HG03175 (cell line): ENCODE measurements at regions not wholly inside any gene's neighbourhood (a gene's known extent, or its start where the extent isn't known, plus 50 kb on each side); places are given as distances from the start of the nearest gene placed in this dataset.
"Not testable (repeated sequence)": the region's sequence is repeated elsewhere in the genome, so short reads cannot be mapped to it uniquely, and the experiment has no call there.

Experiments
- ATAC-seq: cut with Tn5 transposase; IDR thresholded peaks from one replicate; pipeline ENCODE4 v1.9.1; 2021; ENCODE audit warnings: mild to moderate bottlenecking, moderate library complexity; ENCODE audit not compliant: unreplicated experiment

DNA sequence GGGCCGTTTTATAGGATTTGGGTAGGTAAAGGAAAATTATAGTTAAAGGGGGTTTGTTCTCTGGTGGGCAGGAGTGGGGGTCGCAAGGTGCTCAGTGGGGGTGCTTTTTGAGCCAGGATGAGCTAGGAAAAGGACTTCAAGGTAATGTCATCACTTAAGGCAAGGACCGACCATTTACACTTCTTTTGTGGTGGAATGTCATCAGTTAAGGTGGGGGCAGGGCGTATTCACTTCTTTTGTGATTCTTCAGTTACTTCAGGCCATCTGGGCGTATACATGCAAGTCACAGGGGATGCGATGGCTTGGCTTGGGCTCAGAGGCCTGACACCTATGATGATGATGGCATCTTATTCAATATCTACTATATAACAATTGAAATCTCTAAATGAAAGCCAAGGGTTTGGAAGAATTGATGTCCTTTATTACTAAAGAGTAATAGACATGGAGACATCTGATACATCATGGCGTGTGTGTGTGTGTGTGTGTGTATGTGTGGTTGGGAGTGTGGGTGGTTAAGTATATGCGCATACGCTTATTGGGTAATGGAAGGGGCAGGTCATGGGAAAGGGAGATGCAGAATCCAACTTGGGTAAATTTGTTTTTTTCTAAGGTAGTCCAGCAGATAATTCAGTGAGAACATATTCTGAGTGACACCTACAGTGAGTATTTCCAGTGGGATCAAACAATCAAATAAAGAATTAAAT lies 236.9 kb upstream of the DUSP10 start:
- not testable (repeated sequence) for ATAC-seq

DNA sequence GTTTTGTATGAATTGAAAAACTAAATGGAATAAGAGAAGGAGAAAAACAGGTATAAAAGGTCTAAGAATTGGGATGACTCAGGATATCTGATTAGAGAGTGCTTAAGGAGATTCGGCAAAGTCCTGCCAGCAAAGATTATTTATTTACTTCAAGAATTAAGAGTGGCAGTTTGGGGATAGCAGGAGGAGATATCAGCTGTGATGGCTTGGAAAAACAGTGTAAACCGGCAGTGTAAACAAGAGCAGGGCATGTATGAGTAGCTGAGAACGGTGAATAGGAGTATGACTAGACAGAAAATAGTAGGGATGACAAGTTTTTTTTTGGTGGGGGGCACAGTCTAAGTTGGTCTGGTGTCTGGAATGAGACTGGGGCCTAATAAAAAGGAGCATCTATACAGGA lies 231.9 kb upstream of the DUSP10 start:
- ATAC-seq, result not testable (repeated sequence)

DNA sequence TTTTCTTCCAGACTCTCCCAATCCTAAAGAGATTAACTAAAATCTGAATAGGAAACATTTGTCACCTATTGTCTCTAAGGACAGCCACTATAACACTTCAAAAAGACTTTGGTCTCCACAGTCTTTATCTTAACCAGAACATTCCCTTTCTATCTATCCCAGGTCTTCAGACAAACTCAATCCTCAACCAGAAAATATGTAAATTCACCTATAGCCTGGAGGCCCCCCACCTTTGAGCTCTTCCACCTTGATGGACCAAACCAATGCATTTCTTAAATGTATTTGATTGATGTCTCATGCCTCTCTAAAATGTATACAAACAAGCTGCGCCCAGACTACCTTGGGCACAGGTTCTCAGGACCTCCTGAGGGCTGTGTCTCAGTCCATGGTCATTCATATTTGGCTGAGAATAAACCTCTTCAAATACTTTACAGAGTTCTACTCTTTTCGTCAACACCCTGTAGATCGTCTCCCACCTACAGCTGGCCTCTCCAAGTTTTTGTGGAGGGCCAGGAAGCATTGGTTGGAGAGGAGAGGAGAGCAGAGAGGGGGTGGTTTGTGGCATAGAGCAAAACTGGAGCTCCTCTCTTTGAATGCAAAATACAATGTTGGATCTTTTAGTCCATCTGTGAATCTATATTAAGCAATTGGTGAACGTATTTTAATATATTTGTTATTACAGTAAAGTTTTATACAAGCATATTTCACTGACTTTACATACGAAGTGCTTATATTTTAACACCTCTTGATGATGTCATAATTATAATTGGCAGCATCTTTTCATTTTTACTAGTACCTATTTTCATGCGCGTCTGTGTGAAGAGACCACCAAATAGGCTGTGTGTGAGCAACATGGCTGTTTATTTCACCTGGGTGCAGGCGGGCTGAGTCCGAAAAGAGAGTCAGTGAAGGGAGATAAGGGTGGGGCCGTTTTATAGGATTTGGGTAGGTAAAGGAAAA lies 230.7 kb upstream of the DUSP10 start:
- no peak for ATAC-seq

DNA sequence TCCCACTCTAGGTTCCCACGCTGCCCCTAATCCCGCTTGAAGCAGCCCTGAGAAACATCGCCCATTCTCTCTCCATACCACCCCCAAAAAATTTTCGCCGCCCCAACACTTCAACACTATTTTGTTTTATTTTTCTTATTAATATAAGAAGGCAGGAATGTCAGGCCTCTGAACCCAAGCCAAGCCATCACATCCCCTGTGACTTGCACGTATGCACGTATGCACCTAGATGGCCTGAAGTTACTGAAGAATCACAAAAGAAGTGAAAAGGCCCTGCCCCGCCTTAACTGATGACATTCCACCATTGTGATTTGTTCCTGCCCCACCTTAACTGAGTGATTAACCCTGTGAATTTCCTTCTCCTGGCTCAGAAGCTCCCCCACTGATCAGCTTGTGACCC lies 229.1 kb upstream of the DUSP10 start:
- not testable (repeated sequence) for ATAC-seq

DNA sequence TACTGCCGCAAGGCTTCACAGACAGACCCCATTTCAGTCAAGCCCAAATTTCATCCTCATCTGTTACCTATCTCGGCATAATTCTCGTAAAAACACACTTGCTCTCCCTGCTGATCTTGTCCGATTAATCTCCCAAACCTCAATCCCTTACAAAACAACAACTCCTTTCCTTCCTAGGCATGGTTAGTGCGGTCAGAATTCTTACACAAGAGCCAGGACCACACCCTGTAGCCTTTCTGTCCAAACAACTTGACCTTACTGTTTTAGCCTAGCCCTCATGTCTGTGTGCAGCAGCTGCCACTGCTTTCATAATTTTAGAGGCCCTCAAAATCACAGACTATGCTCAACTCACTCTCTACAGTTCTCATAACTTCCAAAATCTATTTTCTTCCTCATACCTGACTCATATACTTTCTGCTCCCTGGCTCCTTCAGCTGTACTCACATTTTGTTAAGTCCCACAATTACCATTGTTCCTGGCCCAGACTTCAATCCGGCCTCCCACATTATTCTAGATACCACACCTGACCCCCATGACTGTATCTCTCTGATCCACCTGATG lies 227.5 kb upstream of the DUSP10 start:
- ATAC-seq, result not testable (repeated sequence)

DNA sequence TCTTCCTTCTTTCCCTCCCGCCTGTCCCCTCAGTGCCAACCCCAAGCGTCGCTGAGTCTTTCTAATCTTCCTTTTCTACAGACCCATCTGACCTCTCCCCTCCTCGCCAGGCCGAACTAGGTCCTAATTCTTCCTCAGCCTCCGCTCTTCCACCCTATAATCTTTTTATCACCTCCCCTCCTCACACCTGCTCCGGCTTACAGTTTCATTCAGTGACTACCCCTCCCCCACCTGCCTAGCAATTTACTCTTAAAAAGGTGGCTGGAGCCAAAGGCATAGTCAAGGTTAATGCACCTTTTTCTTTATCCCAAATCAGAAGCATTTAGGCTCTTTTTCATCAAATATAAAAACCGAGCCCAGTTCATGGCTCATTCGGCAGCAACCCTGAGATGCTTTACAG lies 225.6 kb upstream of the DUSP10 start:
- not testable (repeated sequence) for ATAC-seq

DNA sequence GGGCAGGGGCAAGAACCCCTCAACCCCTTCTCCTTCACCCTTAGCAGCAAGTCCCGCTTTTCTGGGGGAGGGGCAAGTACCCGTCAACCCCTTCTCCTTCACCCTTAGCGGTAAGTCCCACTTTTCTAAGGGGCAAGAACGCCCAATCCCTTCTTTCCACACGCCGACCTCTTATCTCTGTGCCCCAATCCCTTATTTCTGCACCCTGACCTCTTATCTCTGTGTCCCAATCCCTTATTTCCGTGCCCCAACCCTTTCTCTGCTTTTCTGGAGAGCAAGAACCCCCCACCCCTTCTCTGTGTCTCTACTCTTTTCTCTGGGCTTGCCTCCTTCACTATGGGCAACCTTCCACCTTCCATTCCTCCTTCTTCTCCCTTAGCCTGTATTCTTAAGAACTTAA lies 225.0 kb upstream of the DUSP10 start:
- ATAC-seq, result not testable (repeated sequence)

DNA sequence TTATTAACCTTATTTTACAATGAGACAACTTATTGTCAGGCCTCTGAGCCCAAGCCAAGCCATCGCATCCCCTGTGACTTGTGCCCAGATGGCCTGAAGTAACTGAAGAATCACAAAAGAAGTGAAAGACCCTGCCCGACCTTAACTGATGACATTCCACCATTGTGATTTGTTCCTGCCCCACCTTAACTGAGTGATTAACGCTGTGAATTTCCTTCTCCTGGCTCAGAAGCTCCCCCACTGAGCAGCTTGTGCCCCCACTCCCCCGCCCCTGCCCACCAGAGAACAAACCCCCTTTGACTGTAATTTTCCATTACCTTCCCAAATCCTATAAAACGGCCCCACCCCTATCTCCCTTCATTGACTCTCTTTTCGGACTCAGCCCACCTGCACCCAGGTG lies 224.0 kb upstream of the DUSP10 start:
- ATAC-seq, result not testable (repeated sequence)

DNA sequence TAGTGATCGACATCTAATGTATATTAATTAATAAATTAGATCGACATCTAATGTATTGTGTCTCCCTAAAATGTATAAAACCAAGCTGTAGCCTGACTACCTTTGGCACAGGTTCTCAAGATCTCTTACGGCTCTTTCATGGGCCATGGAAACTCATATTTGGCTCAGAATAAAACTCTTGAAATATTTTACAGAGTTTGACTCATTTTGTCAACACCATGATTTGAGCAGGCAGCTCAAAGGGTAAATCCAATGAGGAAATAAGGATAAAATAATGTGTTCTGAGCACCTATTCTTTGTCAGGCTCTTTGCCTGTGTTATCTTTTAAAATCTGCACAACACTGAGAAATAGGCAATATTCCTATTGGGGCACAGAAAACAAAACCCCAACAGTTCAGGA lies 223.4 kb upstream of the DUSP10 start:
- no peak for ATAC-seq

DNA sequence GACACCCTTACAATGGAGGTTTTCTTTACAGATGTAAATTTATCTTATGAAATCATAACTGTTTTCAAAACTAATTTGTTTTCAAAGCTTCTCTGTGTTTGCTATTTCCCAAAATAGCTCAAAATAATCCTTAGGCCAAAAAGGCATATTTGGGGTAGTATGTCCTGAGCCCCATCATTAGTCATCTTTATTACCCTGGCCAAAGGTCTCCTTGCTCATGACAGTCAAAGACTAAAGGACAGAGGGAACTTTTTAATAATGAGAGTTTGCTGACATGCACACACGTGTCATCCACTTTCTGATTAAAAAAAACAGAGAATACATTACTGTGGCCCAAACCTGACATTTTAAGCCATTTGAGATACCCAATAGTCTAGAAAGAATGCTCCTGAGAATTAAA lies 221.9 kb upstream of the DUSP10 start:
- ATAC-seq, result no peak

DNA sequence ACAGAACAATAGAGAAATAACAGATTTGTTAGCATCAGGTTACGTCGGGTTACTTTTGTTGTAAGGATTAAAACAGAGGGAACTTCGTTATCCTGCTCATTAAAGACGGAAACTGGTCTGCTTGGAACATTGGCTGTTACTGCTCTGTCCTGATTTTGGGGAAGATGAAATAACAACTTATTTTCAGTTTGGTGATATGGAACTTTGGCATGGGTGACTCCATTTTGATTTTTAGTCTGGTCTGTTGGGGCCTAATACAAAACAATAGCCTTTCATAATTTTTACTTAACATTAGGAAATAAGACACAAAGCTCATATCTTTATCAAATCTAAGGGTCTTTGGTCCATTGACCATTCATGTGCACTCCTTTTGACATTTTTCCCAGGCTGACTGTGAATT lies 220.5 kb upstream of the DUSP10 start:
- ATAC-seq, result no peak

DNA sequence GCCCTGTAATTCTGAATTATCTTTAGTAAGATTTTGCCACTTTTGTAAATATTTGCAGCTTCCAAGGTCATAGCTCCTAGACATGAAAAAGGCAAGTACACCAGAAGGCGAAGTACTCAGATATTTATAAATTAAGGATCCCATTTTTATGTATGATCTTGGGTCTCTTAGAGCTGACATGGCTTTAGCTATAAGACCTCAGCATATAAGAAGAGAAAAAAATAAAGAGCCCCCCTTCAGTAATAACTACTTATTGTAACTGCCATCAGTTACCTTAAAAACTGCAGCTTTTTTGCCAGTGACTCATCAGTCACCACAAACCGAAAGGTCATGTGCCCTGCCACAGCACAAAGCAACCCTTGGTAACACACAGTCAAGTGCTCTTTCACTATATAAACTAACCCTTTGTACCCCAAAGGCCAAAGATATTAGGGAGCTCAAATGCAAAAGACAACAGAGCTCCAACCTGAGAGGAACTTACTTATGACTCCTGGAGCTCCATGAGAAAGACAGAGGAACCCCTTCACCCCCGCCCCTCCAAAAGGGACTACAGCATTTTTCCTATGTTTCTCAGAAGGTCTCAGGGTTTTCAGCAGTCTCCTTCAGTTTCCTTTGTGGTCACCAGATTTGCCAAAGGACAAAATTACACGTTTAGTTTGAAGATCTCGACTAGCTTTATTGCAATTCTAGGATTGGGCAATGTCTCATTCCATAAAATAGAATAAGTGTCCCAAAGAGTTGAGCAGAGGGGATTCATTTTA lies 219.8 kb upstream of the DUSP10 start:
- peak; percentile 94 for ATAC-seq

DNA sequence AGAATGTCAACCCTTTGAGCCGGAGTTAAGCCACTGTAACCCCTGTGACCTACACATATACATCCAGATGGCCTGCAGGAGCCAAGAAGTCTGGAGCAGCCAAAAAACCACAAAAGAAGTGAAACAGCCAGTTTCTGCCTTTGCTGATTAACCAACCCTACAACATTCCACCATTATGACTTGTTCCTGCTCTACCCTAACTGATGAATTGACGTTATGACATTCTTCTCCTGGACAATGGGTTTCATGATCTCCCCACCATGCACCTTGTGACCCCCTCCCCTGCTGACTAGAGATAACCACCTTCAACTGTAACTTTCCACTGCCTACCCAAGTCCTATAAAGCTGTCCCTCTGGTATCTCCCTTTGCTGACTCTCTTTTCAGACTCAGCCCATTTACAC lies 216.3 kb upstream of the DUSP10 start:
- ATAC-seq, result not testable (repeated sequence)

DNA sequence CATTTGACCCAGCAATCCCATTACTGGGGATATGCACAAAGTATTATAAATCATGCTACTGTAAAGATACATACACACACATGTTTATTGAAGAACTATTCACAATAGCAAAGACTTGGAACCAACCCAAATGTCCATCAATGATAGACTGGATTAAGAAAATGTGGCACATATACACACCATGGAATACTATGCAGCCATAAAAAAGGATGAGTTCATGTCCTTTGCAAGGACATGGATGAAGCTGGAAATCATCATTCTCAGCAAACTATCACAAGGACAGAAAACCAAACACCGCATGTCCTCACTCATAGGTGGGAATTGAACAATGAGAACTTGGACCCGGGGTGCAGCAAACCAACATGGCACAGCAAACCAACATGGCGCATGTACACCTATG lies 215.5 kb upstream of the DUSP10 start:
- not testable (repeated sequence) for ATAC-seq

DNA sequence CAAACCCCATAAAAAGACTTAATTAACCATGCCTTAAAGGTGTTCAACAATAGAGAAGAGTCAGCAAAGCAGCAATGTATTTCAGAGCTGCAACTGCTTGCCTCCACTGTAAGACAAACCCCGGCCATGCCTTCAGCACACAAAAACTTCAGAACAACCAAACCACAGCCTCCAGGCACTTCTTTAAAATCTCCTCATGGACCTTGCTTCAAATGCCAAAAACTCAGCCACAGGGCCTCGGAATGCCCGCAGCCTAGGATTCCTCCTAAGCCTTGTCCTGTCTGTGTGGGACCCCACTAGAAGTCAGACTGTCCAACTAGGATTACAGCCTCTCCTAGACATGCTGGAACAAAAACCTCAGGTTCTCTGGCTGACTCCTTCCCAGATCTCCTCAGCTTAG lies 208.1 kb upstream of the DUSP10 start:
- no peak for ATAC-seq

DNA sequence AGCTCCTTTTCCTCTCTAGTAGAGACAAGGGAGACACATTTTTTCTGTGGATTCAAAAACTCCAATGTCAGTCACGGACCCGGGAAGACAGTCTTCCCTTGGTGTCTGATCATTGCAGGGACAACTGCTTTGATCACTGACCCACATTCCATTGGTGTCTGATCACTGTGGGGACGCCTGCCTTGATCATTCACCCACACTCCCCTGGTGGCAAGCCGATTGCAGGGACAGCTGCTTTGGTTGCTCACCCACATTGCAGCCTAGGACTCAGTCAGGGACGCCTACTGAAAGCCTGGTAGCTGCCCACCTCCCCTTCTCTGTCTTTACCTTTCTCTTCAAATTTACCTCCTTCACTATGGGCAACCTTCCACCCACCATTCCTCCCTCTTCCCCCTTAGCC lies 206.6 kb upstream of the DUSP10 start:
- no peak for ATAC-seq

DNA sequence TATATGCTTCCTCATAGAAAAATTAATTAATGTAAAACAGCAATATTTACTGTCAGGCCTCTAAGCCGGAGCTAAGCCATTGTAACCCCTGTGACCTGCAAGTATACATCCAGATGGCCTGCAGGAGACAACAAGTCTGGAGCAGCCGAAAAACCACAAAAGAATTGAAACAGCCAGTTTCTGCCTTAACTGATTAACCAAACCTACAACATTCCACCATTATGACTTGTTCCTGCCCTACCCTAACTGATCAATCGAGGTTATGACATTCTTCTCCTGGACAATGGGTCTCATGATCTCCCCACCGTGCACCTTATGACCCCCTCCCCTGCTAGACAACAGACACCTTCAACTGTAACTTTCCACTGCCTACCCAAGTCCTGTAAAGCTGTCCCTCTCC lies 205.8 kb upstream of the DUSP10 start:
- no peak for ATAC-seq

DNA sequence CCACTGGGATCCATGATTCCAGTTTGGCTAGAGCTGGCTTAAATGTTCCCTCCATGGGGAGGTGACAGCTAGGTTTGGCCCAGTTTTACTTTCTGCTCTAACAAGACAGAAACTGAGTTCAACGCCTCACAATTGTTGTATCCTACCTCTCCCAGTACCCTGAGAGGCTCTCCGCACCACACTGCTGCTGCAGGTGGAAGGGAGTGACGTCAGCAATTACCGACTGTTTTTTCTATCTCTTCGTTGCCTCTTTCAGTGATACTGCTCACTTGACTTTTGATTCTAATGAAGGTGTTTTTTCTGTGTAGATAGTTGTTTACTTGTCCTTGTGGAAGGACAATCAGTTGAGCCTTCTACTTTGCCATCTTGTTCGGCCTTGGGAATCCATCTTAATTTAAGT lies 204.9 kb upstream of the DUSP10 start:
- no peak for ATAC-seq

DNA sequence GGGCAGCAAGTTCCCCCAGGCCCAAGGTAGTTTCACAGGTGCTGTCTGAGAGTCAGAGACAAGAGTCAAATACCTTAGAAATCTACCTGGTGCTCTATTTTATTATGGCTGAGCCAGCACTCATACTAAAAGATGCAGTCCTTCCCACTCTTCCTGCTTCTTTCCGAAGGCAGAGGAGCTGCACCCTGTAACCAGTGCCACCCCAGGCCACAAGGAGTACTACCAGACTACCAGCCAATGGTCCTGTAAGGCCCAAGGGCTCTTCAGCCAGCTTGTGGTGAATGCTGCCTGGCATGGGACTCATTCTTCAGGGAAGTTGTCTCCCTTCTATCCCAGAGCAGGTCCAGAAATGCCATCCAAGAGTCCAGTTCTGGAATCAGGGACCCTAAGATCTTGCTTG lies 203.8 kb upstream of the DUSP10 start:
- ATAC-seq, result no peak

DNA sequence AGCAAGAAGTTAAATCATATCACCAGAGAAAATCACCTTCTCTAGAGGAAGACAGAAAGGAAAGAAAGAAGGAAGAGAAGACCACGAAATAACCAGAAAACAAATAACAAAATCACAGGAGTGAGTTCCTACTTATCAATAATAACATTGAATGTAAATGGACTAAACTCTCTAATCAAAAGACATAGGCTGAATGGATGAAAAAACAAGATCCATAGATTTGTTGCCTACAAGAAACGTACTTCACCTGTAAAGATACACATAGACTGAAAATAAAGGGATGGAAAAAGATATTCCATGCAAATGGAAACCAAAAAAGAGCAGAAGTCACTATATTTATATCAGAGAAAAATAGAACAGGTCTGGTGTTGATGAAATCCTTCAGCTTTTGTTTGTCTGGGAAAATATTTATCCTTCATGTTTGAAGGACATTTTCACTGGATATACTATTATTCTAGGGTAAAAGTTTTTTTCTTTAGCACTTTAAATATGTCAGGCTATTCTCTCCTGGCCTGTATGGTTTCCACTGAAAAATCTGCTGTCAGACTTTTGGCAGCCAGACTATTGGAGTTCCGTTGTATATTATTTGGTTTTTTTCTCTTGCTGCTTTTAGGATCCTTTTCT lies 202.5 kb upstream of the DUSP10 start:
- ATAC-seq, result no peak

DNA sequence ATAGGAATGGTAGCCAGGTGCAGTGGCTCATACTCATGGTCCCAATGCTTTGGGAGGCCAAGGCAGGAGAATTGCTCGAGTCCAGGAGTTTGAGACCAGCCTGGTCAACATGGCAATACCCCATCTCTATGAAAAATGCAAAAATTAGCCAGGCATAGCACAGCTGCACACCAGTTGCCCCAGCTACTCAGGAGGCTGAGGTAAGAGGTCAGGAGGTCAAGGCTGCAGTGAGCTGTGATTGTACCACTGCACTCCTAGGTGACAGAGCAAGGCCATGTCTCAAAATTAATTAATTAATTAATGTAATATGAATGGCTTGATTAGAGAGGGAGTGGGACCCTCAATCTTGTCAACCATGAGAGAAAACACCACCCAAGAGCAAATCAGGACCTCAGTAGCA lies 198.7 kb upstream of the DUSP10 start:
- ATAC-seq, result no peak
